Glomerular visceral epithelial cell (primary cell): ENCODE measurements at regions not wholly inside any gene's neighbourhood (a gene's known extent, or its start where the extent isn't known, plus 50 kb on each side); places are given as distances from the start of the nearest gene placed in this dataset.
A peak's percentile ranks its signal among the peaks of the same experiment; 100 is the strongest.

Experiments
- DNase-seq: peaks from one replicate; pipeline ENCODE4 v3.0.0-alpha.2; 2016; ENCODE audit errors: extremely low spot score

DNA sequence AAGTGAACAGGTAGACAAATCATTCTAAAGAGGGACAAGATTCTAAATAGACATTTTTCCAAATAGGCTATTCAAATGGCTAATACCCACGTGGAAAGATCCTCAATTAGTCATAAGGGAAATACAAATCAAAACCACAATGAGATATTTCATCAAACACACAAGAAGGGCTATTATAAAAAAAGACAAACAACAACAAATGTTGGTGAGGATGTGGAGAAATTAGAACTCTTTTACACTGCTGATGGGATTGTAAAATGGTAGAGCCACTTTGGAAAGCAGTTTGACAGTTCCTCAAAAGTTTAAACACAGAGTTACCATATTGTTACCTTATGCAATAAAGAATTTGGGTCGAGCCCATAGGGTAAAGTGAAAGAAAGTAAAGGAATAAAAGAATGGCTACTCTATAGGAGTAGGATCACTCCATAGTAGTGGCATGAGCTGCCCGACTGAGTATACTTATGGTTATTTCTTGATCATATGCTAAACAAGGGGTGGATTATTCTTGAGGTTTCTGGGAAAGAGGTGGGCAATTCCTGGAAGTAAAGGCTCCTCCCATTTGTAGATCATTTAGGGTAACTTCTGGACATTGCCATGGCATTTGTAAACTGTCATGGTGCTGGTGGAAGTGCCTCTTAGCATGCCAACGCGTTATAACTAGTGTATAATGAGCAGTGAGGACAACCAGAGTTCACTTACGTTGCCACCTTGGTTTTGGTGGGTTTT is 58.9 kb upstream of the FAM9C start:
- DNase-seq: no peak

DNA sequence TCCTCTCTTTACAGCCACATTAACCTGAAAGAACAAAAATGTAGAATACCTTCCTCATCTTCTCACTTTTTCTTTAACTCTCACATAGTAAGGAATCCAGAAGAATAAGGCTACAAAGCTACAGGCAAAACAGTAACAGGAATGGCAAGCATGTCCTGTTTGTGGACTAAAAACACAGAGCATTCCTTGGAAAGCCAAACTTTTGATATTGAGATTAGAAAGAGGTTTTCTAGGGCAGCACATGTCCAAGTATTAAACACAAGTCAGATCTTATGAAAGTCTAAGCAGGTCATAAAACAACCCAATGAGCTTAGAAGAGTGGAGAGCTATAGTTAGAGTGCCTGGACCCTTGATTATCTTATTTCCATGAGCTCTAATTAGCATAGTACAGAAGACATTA is 58.2 kb upstream of the FAM9C start:
- no peak for DNase-seq

DNA sequence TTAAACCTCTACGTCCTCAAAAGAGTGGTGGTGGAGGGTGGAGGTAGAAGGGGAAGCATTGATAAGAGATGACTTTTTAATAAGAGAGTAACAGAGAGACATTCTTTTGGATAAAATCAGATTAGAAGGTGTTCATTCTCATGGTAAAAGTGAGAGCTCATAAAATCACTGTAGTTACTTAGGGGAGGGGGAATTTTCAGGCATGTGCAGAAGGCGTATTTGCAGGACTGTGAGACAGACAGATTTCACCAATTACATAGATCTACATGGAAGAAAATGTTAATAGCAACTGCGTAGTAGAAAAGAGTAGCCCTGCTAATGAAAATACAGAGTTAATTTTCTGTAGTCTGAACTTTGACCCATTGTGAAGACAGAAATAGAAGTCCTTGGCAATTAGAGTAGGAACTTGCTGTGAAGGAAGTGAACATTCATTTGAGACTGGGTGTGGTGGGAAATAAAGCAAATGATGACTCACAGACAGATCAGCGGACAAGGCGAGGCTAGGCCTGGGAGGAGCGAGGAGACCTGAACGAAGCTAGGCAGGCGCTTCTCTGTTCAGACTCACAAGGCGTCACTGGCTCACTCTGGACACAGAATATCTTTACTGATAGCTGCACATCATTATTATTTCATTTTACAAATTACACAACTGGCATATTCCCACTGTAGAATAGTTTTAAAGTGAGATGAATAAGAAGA is 57.2 kb upstream of the FAM9C start:
- peak; percentile 60 for DNase-seq

DNA sequence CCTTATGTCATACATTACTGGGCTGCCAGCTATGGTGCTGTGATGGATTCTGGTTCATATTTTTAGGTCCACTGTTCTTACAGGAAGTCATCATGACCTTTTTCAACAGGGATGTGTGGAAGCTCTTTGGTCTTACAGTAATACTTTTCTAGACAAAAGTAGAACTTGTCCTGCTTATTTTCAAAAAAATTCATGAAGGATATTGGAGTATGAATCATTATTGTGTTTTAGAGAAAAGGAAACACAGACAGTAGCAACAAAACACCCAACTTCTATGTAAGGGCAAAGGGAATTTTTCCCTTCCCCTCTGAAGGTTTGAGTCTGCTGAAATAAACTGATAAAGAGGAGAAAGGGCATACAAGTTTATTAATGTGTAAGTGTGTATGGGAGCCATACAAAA is 54.7 kb upstream of the FAM9C start:
- DNase-seq: no peak

DNA sequence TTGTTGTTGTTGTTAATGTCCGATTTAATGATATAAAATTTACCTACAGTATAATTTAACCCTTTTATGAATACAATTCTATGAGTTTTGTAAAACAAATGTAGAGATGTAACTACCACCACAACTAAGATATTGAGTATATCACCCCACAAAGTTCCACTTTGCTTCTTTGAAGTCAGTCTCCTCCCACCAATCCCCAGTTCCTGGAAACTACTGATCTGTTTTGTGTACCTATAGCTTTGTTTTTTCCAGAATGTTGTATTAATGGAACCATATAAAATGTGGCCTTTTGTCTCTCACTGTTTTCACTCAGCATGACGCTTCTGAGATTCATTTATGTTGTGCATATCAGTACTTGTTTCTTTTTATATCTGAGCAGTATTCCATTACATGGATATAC is 52.3 kb upstream of the FAM9C start:
- DNase-seq: no peak

DNA sequence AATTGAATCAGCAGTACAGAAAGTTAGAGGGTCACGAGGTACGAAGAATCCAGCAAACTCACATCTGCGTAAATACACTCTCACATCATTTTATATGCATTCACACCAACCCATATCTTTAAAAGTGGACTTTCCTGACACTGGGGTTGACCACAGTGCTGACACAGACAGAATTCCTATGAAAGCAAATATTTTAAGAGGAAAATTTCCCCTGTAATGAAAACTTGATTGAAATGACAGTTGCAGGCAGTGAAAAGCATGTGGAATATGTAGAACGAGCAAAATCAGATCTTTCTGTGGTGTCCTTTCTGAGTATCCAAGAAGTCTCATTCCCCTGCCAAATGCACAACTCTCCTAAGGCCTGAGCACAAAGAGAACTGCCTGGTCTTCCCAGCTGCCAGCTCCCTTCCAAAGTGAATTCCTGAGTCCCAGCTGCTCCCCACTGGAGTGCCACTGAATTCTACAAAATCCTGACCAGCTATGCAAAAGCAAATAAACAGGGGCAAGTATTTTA is 50.5 kb upstream of the FAM9C start:
- DNase-seq: no peak

DNA sequence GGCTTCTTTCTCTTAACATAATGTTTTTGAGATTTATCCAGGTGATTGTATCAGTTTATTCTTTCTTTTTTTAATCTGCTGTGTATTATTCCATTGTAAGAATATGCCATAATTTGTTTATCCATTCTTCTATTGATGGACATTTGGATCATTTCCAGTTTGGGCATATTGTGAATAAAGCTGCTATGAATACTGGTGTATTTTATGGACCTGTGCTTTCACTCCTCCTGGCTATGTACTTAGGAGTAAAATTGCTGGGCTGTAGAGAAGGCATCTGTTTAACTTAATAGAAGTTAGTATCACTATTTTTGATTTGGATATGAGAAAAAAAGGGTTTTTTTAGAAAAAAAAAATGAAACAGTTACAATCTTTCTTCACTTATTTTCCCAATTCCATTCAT is 50.0 kb upstream of the FAM9C start:
- no peak for DNase-seq
